NCI-H345 treated with DMSO at 0.1 percent for 48 hours (cell line): ENCODE measurements at regions not wholly inside any gene's neighbourhood (a gene's known extent, or its start where the extent isn't known, plus 50 kb on each side); places are given as distances from the start of the nearest gene placed in this dataset.
"Not testable (repeated sequence)": the region's sequence is repeated elsewhere in the genome, so short reads cannot be mapped to it uniquely, and the experiment has no call there.

Experiments used
- DNase-seq: peaks from one replicate; lab custom pipeline; 2025; ENCODE audit not compliant: unreplicated experiment; lab: John Stamatoyannopoulos, UW

GRCh38 chr18:67455890-67456501 lies 60.5 kb downstream of the DSEL start:
- DNase-seq, result no peak

GRCh38 chr18:67453901-67454300 lies 62.6 kb downstream of the DSEL start:
- DNase-seq, result no peak

- DNase-seq, result no peak
Measured at GRCh38 chr18:67451960-67452359, 64.6 kb downstream of the DSEL start.

- not testable (repeated sequence) for DNase-seq
Measured at GRCh38 chr18:67451101-67451500, 65.4 kb downstream of the DSEL start.

- no peak for DNase-seq
Measured at GRCh38 chr18:67433971-67434370, 82.5 kb downstream of the DSEL start.

- no peak for DNase-seq
Measured at GRCh38 chr18:67432806-67433205, 83.7 kb downstream of the DSEL start.

GRCh38 chr18:67428805-67429204 lies 87.7 kb downstream of the DSEL start:
- DNase-seq, result no peak

- DNase-seq, result no peak
Measured at GRCh38 chr18:67428158-67428557, 88.4 kb downstream of the DSEL start.

GRCh38 chr18:67426486-67426885 lies 90.0 kb downstream of the DSEL start:
- no peak for DNase-seq

GRCh38 chr18:67425672-67426071 lies 90.8 kb downstream of the DSEL start:
- DNase-seq, result no peak

- no peak for DNase-seq
Measured at GRCh38 chr18:67421651-67422050, 94.9 kb downstream of the DSEL start.

GRCh38 chr18:67417864-67418523 lies 98.5 kb downstream of the DSEL start:
- no peak for DNase-seq

- DNase-seq, result no peak
Measured at GRCh38 chr18:67411116-67411515, 105.4 kb downstream of the DSEL start.

GRCh38 chr18:67410075-67411070 lies 106.1 kb downstream of the DSEL start:
- no peak for DNase-seq

- no peak for DNase-seq
Measured at GRCh38 chr18:67408240-67408639, 108.3 kb downstream of the DSEL start.

- DNase-seq, result no peak
Measured at GRCh38 chr18:67406714-67407113, 109.8 kb downstream of the DSEL start.

- DNase-seq, result no peak
Measured at GRCh38 chr18:67402543-67402942, 114.0 kb downstream of the DSEL start.

GRCh38 chr18:67400502-67401117 lies 115.9 kb downstream of the DSEL start:
- DNase-seq, result no peak

GRCh38 chr18:67386032-67386431 lies 130.5 kb downstream of the DSEL start:
- DNase-seq, result no peak

- DNase-seq, result no peak
Measured at GRCh38 chr18:67385455-67385854, 131.1 kb downstream of the DSEL start.

GRCh38 chr18:67384057-67384456 lies 132.5 kb downstream of the DSEL start:
- not testable (repeated sequence) for DNase-seq
